ENCODE measurements at regions not wholly inside any gene's neighbourhood (a gene's known extent, or its start where the extent isn't known, plus 50 kb on each side); places are given as distances from the start of the nearest gene placed in this dataset.

DNA sequence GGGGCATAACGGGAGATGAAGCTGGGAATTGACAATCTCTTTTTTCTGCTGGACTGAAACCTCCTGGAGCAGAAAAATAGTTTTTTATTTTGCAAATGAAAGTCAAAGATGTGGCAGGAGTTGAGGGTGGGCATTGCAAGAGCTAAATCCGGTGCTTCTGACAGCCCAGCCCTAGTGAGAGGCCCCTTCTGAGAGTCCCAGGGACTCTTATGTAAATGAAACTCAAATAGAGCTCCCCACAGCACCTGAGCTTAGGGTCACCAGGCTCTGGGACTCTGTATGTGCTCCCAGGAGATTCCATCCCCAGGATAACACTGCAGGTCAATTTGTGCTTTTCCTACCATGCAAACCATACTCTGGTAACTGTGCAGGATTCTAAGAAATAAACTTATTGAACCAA, 192.8 kb downstream of the ANKRD30B start:
- no peak for DNase-seq (ENCODE audit: low read depth)
- TF ChIP-seq, protein P1, sequence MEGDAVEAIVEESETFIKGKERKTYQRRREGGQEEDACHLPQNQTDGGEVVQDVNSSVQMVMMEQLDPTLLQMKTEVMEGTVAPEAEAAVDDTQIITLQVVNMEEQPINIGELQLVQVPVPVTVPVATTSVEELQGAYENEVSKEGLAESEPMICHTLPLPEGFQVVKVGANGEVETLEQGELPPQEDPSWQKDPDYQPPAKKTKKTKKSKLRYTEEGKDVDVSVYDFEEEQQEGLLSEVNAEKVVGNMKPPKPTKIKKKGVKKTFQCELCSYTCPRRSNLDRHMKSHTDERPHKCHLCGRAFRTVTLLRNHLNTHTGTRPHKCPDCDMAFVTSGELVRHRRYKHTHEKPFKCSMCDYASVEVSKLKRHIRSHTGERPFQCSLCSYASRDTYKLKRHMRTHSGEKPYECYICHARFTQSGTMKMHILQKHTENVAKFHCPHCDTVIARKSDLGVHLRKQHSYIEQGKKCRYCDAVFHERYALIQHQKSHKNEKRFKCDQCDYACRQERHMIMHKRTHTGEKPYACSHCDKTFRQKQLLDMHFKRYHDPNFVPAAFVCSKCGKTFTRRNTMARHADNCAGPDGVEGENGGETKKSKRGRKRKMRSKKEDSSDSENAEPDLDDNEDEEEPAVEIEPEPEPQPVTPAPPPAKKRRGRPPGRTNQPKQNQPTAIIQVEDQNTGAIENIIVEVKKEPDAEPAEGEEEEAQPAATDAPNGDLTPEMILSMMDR (IDR thresholded peaks at IDR 0.05; ENCODE audit: insufficient read depth, low read depth, low read length, missing control alignments), result no peak
- no peak overlapping the region for H3K4me3 ChIP-seq (ENCODE audit: low read length)

DNA sequence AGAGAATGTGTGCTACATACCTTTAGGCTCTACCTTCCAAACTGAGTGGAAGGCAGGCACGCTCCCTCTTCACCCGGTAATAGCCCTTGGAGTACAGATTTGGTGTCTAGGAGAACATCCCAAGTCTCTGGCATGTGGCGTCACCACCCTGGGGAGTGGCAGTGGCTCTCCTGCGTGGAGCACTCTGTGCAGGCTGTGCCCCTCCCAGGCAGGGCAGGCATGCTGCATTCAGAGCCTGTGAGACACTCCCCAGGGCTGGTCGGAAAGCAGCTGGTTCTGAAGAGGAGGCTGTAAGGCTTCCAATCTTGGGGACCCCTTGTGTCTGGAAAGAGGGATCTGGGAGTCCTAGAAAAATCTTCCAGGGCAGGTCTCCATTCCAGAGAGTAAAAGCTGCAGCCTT, 193.3 kb downstream of the ANKRD30B start:
- TF ChIP-seq, protein P1 (IDR thresholded peaks at IDR 0.05; ENCODE audit: insufficient read depth, low read depth, low read length, missing control alignments), result no peak
- no peak for DNase-seq (ENCODE audit: low read depth)
- H3K4me3 ChIP-seq (ENCODE audit: low read length), result no peak overlapping the region

DNA sequence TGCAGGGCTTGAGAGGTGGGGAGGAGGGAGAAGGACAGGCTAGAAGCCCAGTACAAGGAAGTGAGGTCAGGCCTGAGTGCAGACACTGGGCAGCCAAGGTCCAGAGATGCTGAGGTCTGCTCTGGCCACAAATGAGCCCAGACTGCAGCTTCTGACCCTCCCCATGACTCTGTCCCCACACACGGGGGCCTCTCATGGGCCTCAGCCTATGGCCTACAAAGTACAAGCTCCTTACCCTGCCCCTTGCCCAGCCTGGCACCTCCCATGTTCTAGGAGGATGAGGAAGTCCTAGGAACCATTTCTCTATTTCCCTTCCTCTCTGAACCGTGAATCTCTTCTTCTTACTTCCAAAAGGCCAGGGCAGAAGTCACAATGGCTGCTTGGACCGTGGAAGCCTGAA, 193.8 kb downstream of the ANKRD30B start:
- DNase-seq (ENCODE audit: low read depth), result no peak
- TF ChIP-seq, protein P1 (IDR thresholded peaks at IDR 0.05; ENCODE audit: insufficient read depth, low read depth, low read length, missing control alignments), result no peak
- H3K4me3 ChIP-seq (ENCODE audit: low read length), result no peak overlapping the region

DNA sequence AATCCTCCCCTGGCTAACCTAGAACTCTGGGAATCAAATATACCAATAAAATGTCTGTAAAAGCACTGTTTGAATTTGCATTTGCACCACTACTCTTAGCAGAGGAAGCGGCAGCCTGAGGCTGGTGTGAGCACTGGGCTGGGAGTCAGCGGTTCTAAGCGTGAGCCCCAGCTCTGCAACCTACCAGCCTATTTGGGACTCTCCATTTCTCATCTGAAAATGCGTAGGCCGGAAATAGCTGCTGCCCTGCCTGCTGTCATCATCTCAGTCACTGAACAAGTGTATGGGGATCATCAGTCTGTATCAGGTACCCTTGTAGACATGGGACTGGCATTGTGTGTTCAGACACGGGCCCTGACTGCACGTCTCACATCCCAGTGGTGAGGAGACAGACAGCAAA, 194.3 kb downstream of the ANKRD30B start:
- TF ChIP-seq, protein P1 (IDR thresholded peaks at IDR 0.05; ENCODE audit: insufficient read depth, low read depth, low read length, missing control alignments), result no peak
- no peak overlapping the region for H3K4me3 ChIP-seq (ENCODE audit: low read length)
- DNase-seq (ENCODE audit: low read depth), result no peak

DNA sequence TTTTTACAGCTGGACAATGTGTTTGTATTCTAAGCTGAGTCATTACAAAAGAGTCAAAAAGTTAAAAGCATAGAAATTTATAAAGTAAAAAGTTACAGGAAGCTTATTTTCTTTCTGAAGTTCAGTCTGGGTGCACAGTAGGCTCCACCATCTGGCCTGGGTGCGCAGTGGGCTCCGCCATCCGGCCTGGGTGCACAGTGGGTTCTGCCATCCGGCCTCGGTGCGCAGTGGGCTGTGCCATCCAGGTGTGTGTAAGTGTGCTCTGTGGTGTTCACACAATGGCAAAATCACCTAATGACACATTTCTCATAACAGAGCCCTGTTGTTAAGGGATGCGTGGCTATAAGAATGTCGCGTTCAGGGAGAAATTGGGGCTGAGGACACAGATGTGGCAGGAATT, 195.5 kb downstream of the ANKRD30B start:
- TF ChIP-seq, protein P1 (IDR thresholded peaks at IDR 0.05; ENCODE audit: insufficient read depth, low read depth, low read length, missing control alignments), result no peak
- DNase-seq (ENCODE audit: low read depth), result no peak
- no peak overlapping the region for H3K4me3 ChIP-seq (ENCODE audit: low read length)

DNA sequence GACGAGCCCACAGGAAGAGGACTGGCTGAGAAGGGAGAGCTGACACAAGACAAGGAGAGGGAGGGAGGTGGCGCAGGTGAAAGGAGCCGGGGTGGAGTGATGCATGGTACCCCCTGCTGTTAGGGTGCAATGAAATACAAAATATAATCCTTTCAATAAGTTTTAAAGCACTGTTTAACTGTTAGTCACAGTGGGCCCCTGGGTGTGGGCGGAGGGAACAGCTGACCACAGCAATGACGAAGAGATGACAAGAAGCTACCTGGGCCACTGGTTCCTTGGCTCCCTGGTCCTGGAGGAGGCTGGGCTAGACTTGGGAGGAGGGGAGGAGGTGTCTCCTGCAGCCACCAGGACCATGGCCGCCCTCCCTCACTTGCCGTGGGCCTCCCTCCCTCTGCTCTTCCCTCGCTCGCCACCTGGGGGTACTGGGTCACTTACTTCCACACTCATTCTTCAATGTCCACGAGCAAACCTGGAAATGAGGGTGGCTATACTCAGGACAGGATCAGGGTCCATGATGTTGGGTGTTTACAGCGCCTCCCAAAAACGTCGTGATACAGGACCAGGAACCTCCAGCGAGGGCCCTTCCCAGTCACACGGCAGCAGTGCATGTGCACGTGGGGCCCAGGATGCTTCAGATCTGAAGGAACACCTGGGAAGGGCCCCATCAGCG, 196.1 kb downstream of the ANKRD30B start:
- no peak for DNase-seq (ENCODE audit: low read depth)
- H3K4me3 ChIP-seq (ENCODE audit: low read length), result no peak overlapping the region
- TF ChIP-seq, protein P1 (IDR thresholded peaks at IDR 0.05; ENCODE audit: insufficient read depth, low read depth, low read length, missing control alignments), result no peak

DNA sequence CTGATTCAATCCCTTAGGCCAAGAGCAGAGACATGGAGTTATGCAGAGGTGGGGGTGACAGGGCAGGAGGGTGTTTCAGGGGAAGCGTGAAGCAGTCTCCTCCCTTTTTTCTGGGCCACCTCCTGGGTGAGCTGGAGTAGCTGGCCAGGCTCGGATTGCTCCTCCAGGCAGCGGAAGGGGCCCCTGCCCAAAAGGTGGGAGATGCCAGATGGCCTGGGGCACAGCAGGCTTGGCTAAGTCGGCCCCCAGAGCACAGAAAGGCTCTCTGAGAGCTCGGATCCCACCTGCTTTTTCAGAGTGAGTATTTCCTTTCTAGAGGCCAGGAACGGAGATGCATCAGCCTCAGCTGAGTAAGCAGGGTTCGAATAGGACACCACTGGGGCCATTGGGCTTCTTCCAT, 196.9 kb downstream of the ANKRD30B start:
- no peak for DNase-seq (ENCODE audit: low read depth)
- no peak overlapping the region for H3K4me3 ChIP-seq (ENCODE audit: low read length)
- TF ChIP-seq, protein P1 (IDR thresholded peaks at IDR 0.05; ENCODE audit: insufficient read depth, low read depth, low read length, missing control alignments), result no peak

All from epithelial cell of esophagus (primary cell).